ENCODE measurements at regions not wholly inside any gene's neighbourhood (a gene's known extent, or its start where the extent isn't known, plus 50 kb on each side); places are given as distances from the start of the nearest gene placed in this dataset.
"Not testable (repeated sequence)": the region's sequence is repeated elsewhere in the genome, so short reads cannot be mapped to it uniquely, and the experiment has no call there.

GRCh38 chr4:117577686-117578311 is 456.5 kb upstream of the NDST3 start:
- DNase-seq: no peak

GRCh38 chr4:117588771-117589170 is 445.5 kb upstream of the NDST3 start:
- DNase-seq: no peak

- DNase-seq: no peak
Measured at GRCh38 chr4:117596917-117597480, 437.3 kb upstream of the NDST3 start.

GRCh38 chr4:117599393-117599792 is 434.9 kb upstream of the NDST3 start:
- DNase-seq: not testable (repeated sequence)

- DNase-seq: not testable (repeated sequence)
Measured at GRCh38 chr4:117600936-117601335, 433.4 kb upstream of the NDST3 start.

GRCh38 chr4:117610706-117611308 is 423.5 kb upstream of the NDST3 start:
- no peak for DNase-seq

- DNase-seq: no peak
Measured at GRCh38 chr4:117621673-117622072, 412.6 kb upstream of the NDST3 start.

- no peak for DNase-seq
Measured at GRCh38 chr4:117623326-117623725, 411.0 kb upstream of the NDST3 start.

GRCh38 chr4:117626664-117627063 is 407.6 kb upstream of the NDST3 start:
- no peak for DNase-seq

- no peak for DNase-seq
Measured at GRCh38 chr4:117634716-117635115, 399.6 kb upstream of the NDST3 start.

GRCh38 chr4:117637347-117637746 is 396.9 kb upstream of the NDST3 start:
- DNase-seq: no peak

- DNase-seq: no peak
Measured at GRCh38 chr4:117640836-117641235, 393.4 kb upstream of the NDST3 start.

- DNase-seq: no peak
Measured at GRCh38 chr4:117641519-117641918, 392.8 kb upstream of the NDST3 start.

- no peak for DNase-seq
Measured at GRCh38 chr4:117654079-117654478, 380.2 kb upstream of the NDST3 start.

GRCh38 chr4:117660668-117661067 is 373.6 kb upstream of the NDST3 start:
- no peak for DNase-seq

GRCh38 chr4:117661091-117662072 is 372.9 kb upstream of the NDST3 start:
- no peak for DNase-seq

GRCh38 chr4:117664706-117665444 is 369.4 kb upstream of the NDST3 start:
- no peak for DNase-seq

- no peak for DNase-seq
Measured at GRCh38 chr4:117676153-117676552, 358.1 kb upstream of the NDST3 start.

GRCh38 chr4:117678861-117679260 is 355.4 kb upstream of the NDST3 start:
- no peak for DNase-seq

- DNase-seq: no peak
Measured at GRCh38 chr4:117691572-117692351, 342.5 kb upstream of the NDST3 start.

- no peak for DNase-seq
Measured at GRCh38 chr4:117692538-117692937, 341.7 kb upstream of the NDST3 start.

- DNase-seq: no peak
Measured at GRCh38 chr4:117699595-117699994, 334.7 kb upstream of the NDST3 start.

Measured in femur (tissue), 1 donor.